ENCODE measurements at regions not wholly inside any gene's neighbourhood (a gene's known extent, or its start where the extent isn't known, plus 50 kb on each side); places are given as distances from the start of the nearest gene placed in this dataset.

GRCh38 chr20:7500231-7500663 is 440.0 kb downstream of the HAO1 start:
- Mint-ChIP-seq H3K4me1 (ENCODE audit: low read depth) (no peaks in the 10 kb centered on the region), H3K27ac (no peak overlapping the region), H3K4me3 (no peak overlapping the region), H3K27me3 (ENCODE audit: insufficient read depth) (no peaks in the 10 kb centered on the region), H3K36me3 (ENCODE audit: low read depth) (no peaks in the 10 kb centered on the region), H3K9me3 (peaks cover 6% of the 10 kb centered on the region)
- no peak for DNase-seq
- no peak for TF ChIP-seq CTCF (IDR thresholded peaks at IDR 0.05)

GRCh38 chr20:7503501-7503900 is 436.8 kb downstream of the HAO1 start:
- H3K36me3 Mint-ChIP-seq (ENCODE audit: low read depth), result no peaks in the 10 kb centered on the region; the same call in 1 of the 2 replicates
- H3K4me3 Mint-ChIP-seq, result no peak overlapping the region
- no peak overlapping the region for H3K27ac Mint-ChIP-seq
- no peaks in the 10 kb centered on the region for H3K4me1 Mint-ChIP-seq (ENCODE audit: low read depth)
- H3K9me3 Mint-ChIP-seq, result peaks cover 31% of the 10 kb centered on the region
- TF ChIP-seq CTCF (IDR thresholded peaks at IDR 0.05), result no peak
- no peaks in the 10 kb centered on the region for H3K27me3 Mint-ChIP-seq (ENCODE audit: insufficient read depth)
- no peak for DNase-seq

GRCh38 chr20:7505152-7505834 is 435.0 kb downstream of the HAO1 start:
- H3K9me3 Mint-ChIP-seq, result peaks cover 35% of the 10 kb centered on the region
- no peaks in the 10 kb centered on the region for H3K4me1 Mint-ChIP-seq (ENCODE audit: low read depth)
- no peak overlapping the region for H3K4me3 Mint-ChIP-seq
- no peak overlapping the region for H3K27ac Mint-ChIP-seq
- TF ChIP-seq CTCF (IDR thresholded peaks at IDR 0.05), result no peak
- no peak for DNase-seq
- no peaks in the 10 kb centered on the region; the same call in 1 of the 2 replicates for H3K36me3 Mint-ChIP-seq (ENCODE audit: low read depth)
- H3K27me3 Mint-ChIP-seq (ENCODE audit: insufficient read depth), result no peaks in the 10 kb centered on the region

- Mint-ChIP-seq H3K4me3 (no peak overlapping the region), H3K27ac (no peak overlapping the region), H3K9me3 (peaks cover 35% of the 10 kb centered on the region), H3K27me3 (ENCODE audit: insufficient read depth) (no peaks in the 10 kb centered on the region), H3K36me3 (ENCODE audit: low read depth) (no peaks in the 10 kb centered on the region; the same call in 1 of the 2 replicates), H3K4me1 (ENCODE audit: low read depth) (no peaks in the 10 kb centered on the region)
- no peak for TF ChIP-seq CTCF (IDR thresholded peaks at IDR 0.05)
- no peak for DNase-seq
These were observed 434.4 kb downstream of the HAO1 start for GRCh38 chr20:7505835-7506221.

GRCh38 chr20:7516621-7517111 is 423.6 kb downstream of the HAO1 start:
- Mint-ChIP-seq H3K4me3 (no peak overlapping the region), H3K9me3 (peaks cover 39% of the 10 kb centered on the region), H3K27ac (no peak overlapping the region), H3K27me3 (ENCODE audit: insufficient read depth) (no peaks in the 10 kb centered on the region), H3K4me1 (ENCODE audit: low read depth) (no peaks in the 10 kb centered on the region), H3K36me3 (ENCODE audit: low read depth) (peaks cover 4% of the 10 kb centered on the region; the same call in 1 of the 2 replicates)
- no peak for TF ChIP-seq CTCF (IDR thresholded peaks at IDR 0.05)
- no peak for DNase-seq

All from HFFc6 (cell line).